GM19372 (cell line): ENCODE measurements at regions not wholly inside any gene's neighbourhood (a gene's known extent, or its start where the extent isn't known, plus 50 kb on each side); places are given as distances from the start of the nearest gene placed in this dataset.
A peak's percentile ranks its signal among the peaks of the same experiment; 100 is the strongest.

Source experiments
- ATAC-seq: cut with Tn5 transposase; IDR thresholded peaks from one replicate; pipeline ENCODE4 v1.9.1; 2021; ENCODE audit warnings: mild to moderate bottlenecking, low read depth, moderate library complexity; ENCODE audit not compliant: unreplicated experiment

DNA sequence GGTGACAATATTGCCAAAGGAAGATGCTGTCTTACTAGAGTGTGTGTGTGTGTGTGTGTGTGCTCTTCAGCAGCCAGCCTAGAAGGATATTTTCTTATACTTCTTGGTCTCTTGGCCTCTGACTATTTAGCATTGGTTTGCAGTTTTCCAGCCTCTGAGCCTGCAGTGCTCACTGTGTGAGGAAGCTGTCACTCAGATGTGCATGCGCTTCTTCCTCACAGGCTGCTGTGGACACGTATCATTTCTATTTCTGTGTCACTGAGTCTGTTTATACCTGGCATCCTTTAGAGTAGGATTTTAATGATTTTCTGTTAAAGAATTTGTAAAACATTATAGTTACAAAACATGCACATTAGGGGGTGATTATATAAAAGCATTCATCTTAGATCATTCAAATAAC lies 83.3 kb downstream of the ALDH8A1 start:
- no peak for ATAC-seq

GRCh38 chr6:134864558-134864957 lies 85.3 kb downstream of the ALDH8A1 start:
- ATAC-seq, result no peak

- ATAC-seq, result no peak
These were observed 86.0 kb downstream of the ALDH8A1 start for GRCh38 chr6:134863763-134864510.

DNA sequence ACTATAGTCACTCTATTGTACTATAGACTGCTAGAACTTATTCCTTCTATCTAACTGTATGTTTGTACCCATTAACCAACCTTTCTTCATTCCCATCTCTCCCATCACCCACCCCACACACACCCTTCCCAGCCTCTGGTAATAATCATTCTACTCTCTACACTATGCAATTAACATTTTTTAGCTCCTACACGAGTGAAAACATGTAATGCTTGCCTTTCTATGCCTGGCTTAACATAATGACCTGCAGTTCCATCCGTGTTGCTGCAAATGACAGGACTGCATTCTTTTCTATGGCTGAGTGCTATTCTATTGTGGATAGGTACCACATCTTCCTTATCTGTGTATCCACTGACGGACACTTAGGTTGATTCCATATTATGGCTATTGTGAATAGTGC lies 95.5 kb downstream of the ALDH8A1 start:
- no peak for ATAC-seq

- no peak for ATAC-seq
These were observed 96.5 kb downstream of the ALDH8A1 start for GRCh38 chr6:134853111-134854055.

DNA sequence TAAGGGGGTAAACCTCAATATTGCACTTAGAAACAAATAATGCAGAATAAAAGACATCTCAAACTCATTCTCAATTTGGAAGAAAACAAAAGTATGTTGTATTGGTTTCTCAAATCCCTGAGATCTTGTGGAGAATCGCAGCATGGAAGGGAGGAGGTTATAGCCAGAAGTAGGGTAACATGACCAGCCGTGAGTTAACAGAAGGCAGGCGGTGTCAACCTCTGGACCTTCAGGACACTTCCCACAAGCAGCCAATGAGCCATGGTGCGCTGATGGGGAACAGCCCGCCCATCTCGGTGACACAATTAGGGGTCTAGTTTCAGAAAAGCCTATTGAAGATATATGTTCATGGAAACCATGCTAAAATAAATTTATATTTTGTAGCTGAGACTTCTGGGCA lies 98.4 kb downstream of the ALDH8A1 start:
- ATAC-seq, result no peak

DNA sequence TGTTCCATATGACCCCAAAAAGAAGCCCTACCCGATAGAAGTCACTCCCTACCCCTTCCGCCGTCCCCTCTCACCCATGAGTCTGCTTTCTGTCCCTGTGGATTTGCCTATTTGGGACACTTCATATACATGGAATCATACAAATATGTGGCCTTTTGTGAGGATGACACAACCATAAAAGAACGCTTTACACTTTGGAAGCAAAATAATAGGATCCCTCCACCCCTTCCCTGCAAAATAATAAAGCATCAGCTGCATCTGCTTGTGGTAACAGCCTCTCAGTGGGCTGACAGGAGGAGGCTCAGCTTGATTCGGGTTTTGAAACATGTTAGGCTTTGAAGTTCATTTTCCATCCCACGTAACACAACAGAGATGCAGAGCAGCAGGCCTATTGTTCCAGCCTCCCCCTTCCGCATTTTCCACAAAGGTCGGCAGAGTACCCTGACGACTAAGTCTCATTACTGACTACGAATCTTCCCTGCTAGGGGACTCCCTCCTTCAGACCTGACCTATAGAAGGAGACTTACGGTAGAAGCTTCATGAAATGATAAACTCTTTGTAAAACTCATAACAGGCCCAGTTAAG lies 99.1 kb downstream of the ALDH8A1 start:
- ATAC-seq, result no peak

- ATAC-seq, result no peak
These were observed 99.9 kb downstream of the ALDH8A1 start for GRCh38 chr6:134849920-134850447.

- no peak for ATAC-seq
These were observed 101.8 kb downstream of the ALDH8A1 start for GRCh38 chr6:134848076-134848475.

GRCh38 chr6:134846865-134847264 lies 103.0 kb downstream of the ALDH8A1 start:
- ATAC-seq, result no peak

- no peak for ATAC-seq
These were observed 103.9 kb downstream of the ALDH8A1 start for GRCh38 chr6:134846031-134846430.

DNA sequence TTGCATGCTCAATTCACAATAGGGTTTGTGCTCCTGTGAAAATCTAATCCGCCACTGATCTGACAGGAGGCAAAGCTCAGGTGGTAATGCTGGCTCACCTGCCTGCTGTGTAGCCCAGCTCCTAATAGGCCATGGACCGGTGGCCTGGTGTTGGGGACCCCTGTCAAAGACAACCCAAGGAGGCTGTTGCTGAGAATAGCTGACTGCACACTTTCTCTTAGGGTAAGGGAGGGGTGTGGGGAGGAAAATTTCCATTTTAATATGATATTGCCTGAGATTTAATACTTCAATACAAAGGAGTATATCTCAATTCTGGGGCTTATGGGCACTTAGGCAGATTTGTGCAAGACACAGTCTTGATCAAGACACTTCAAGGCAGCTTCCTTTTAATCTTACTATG lies 105.8 kb downstream of the ALDH8A1 start:
- no peak for ATAC-seq

DNA sequence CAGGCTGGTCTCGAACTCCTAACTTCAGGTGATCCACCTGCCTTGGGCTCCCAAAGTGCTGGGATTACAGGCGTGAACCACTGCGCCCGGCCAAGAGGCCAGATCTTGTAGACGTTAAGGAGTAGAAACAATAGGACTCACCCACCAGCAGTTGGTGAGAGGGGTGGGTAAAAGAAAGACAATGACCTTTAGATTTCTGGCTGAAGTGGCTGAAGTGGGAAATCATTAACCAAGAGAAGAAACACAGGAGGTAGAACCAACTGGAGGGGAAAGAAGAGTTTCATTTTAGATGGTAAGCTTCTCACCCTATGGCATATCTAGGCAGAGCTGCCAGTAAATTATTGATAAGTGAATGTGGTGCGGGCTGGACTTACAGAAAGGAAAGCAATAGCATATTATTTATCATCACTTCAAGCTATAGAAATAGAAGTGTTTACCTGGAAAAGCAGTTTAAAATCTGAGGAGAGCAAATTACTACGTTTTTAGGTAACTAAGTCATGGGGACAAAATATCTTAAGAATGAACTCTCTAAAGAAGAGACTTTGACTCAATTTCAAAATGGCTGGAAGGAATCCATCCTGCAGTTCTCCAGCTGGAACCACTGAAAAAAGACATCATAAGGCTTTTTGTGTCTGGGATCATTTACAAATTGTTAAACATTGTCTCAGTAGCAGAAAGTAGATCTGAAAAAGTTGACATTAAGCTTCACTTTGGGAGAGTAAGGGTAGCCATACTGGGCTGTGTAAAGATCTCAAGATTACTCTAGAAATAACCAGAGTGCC lies 109.6 kb downstream of the ALDH8A1 start:
- peak; percentile 64 for ATAC-seq

DNA sequence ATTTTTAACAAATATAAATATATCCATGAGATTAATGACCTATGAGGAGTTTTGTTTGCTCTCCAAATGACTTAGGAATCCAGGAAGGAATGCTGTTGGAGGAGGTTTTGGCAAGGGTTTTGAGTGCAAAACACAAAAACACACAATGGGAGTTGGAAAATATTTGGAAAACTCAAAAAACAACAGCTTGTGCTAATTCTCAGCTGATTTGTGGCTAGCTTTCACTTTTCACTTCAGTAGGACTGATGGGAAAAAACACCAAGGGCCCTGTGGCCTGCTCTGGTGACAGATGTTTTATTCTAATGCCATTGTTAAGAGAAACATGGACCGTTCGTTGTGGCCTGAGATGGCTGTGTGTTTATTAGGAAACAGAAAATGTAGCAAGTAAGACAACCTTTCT lies 113.9 kb downstream of the ALDH8A1 start:
- no peak for ATAC-seq

- no peak for ATAC-seq
These were observed 119.0 kb downstream of the ALDH8A1 start for GRCh38 chr6:134830940-134831339.

GRCh38 chr6:134830194-134830593 lies 119.7 kb downstream of the ALDH8A1 start:
- ATAC-seq, result no peak

GRCh38 chr6:134828641-134829040 lies 121.3 kb downstream of the ALDH8A1 start:
- ATAC-seq, result no peak

DNA sequence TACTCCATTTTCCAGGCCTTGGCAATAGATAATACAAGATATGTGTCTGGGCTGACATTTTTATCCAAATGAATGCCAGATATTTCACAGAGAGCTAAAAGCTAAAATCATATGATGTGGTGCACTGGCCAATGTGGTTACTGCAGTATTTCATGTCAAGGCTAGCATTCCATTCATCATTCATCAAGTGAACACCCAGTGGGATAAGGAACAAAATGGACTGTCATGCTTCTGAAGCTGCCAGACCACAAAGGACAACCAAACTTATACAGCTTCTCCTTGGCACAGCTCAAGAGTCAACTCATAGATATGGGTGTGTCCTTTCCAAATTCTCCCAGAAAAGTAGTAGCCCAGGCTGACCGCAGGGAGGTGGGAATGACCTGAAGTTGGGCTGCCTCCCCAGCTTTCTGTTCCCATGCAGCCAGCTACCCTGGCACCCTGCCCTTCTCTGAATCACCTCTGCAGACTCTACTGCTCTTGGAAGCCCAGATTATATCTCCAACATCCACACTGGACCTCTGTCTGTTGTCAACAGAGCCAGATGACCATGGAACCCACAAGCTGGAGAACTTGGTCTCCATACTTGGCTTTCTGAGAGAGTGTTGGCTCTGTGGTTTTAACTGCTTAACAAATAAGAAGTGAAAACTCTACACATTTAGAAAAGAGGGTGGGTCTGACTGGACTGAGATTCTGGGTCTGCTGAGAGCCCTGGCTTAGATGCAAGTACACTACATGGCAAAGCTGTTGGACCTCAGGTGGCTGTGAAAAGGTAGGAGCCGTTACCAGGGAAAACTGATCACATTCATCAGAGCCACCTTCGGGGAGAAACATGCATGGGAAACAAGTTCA lies 122.8 kb downstream of the ALDH8A1 start:
- no peak for ATAC-seq

DNA sequence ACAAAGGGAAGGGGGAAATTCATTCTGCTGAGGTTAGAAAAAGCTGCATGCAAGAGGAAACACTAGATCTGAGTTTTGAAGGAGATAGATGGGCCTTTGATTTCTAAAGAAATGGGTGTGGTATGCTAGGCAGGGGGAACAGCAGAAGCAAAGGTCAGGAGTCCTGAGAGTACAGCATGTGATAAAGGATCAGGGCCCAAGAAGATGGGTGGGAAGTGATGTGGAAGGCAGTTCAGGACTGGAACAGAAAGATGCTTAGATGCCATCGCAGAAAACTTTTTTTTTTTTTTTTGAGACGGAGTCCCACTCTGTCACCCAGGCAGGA lies 126.2 kb downstream of the ALDH8A1 start:
- ATAC-seq, result no peak
